NCI-H1105 treated with DMSO at 0.1 percent for 48 hours (cell line): ENCODE measurements at regions not wholly inside any gene's neighbourhood (a gene's known extent, or its start where the extent isn't known, plus 50 kb on each side); places are given as distances from the start of the nearest gene placed in this dataset.

ENCODE experiments used
- DNase-seq: peaks from one replicate; lab custom pipeline; 2025; lab: John Stamatoyannopoulos, UW

GRCh38 chr10:83871187-83872081 lies 267.9 kb upstream of the GHITM start:
- DNase-seq: peak; percentile 40

- DNase-seq: no peak
Measured at GRCh38 chr10:83880252-83880791, 259.0 kb upstream of the GHITM start.

- DNase-seq: peak; percentile 62
Measured at GRCh38 chr10:83881661-83882060, 257.6 kb upstream of the GHITM start.

- DNase-seq: peak; percentile 46
Measured at GRCh38 chr10:83886871-83887270, 252.4 kb upstream of the GHITM start.

GRCh38 chr10:83892737-83893136 lies 246.6 kb upstream of the GHITM start:
- no peak for DNase-seq

GRCh38 chr10:83896219-83896618 lies 243.1 kb upstream of the GHITM start:
- no peak for DNase-seq

- DNase-seq: no peak
Measured at GRCh38 chr10:83897626-83898025, 241.7 kb upstream of the GHITM start.

GRCh38 chr10:83908506-83908905 lies 230.8 kb upstream of the GHITM start:
- DNase-seq: no peak

- DNase-seq: no peak
Measured at GRCh38 chr10:83909001-83909400, 230.3 kb upstream of the GHITM start.

GRCh38 chr10:83915801-83916200 lies 223.5 kb upstream of the GHITM start:
- DNase-seq: no peak

- DNase-seq: no peak
Measured at GRCh38 chr10:83917537-83918506, 221.5 kb upstream of the GHITM start.

- DNase-seq: no peak
Measured at GRCh38 chr10:83919187-83919586, 220.1 kb upstream of the GHITM start.

- DNase-seq: no peak
Measured at GRCh38 chr10:83921984-83922860, 217.1 kb upstream of the GHITM start.

- DNase-seq: no peak
Measured at GRCh38 chr10:83925133-83925532, 214.2 kb upstream of the GHITM start.

- DNase-seq: no peak
Measured at GRCh38 chr10:83926606-83927005, 212.7 kb upstream of the GHITM start.

GRCh38 chr10:83927166-83927565 lies 212.1 kb upstream of the GHITM start:
- no peak for DNase-seq

- DNase-seq: no peak
Measured at GRCh38 chr10:83929399-83929798, 209.9 kb upstream of the GHITM start.

- no peak for DNase-seq
Measured at GRCh38 chr10:83931669-83932068, 207.6 kb upstream of the GHITM start.

- no peak for DNase-seq
Measured at GRCh38 chr10:83932245-83932644, 207.1 kb upstream of the GHITM start.

GRCh38 chr10:83934062-83934461 lies 205.2 kb upstream of the GHITM start:
- DNase-seq: no peak

GRCh38 chr10:83934641-83935338 lies 204.5 kb upstream of the GHITM start:
- no peak for DNase-seq
